ENCODE measurements at regions not wholly inside any gene's neighbourhood (a gene's known extent, or its start where the extent isn't known, plus 50 kb on each side); places are given as distances from the start of the nearest gene placed in this dataset.

DNA sequence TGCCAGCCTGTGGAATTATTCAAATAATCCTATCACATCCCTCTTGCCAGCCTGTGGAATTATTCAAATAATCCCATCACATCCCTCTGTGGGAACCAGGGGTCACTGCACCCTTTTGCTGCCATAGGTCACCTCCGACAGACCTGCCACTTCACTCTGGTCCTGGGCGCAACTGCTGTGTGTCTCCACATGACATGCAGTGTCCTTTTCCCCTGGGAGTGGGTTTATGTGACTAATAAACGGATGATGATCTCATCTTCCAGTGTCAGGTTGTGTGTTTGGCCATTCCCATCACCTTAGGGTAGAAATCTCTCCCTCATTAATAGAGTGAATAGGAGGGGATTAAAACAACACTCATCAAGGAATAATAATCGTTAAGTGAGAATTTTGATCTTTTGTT, 603.6 kb upstream of the NR2F2 start:
- DNase-seq (ENCODE audit: insufficient read length, low spot score), result no peak
- TF ChIP-seq TAF1 (IDR thresholded peaks at IDR 0.05; ENCODE audit: low read depth, low read length), result no peak
- no peak for TF ChIP-seq POU2F2 (IDR thresholded peaks at IDR 0.05; ENCODE audit: low read depth, low read length)
- FAIRE-seq, result peak; percentile 23

DNA sequence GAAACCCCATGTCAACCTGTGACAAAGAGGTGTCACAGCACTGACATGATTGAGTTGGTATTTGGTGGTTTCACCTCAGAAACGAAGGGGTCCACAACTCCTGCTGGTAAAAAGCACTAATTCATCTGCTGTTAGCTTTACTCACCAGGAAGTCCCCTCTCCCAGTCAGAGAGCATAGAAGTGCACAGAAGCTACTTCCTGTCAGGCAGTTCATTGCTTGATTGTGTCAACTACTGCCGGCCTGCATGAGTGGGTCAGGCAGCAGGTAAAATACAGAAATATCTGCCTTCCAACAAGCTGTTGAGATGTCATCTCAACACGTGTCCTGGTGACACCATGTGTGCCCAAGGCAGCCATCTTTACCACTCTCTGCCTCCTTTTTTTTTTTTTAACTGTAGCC, 596.6 kb upstream of the NR2F2 start:
- FAIRE-seq (no peak), DNase-seq (ENCODE audit: insufficient read length, low spot score) (no peak)
- TF ChIP-seq TAF1 (IDR thresholded peaks at IDR 0.05; ENCODE audit: low read depth, low read length) (no peak), POU2F2 (IDR thresholded peaks at IDR 0.05; ENCODE audit: low read depth, low read length) (no peak), POLR2A (IDR thresholded peaks at IDR 0.05; ENCODE audit: low read depth, low read length) (no peak), PAX5 (IDR thresholded peaks at IDR 0.05; ENCODE audit: insufficient read depth, low read length, severe bottlenecking) (no peak), SPI1 (IDR thresholded peaks at IDR 0.05; ENCODE audit: low read depth, low read length) (no peak), POLR2AphosphoS5 (IDR thresholded peaks at IDR 0.05; ENCODE audit: low read depth, low read length) (no peak)

DNA sequence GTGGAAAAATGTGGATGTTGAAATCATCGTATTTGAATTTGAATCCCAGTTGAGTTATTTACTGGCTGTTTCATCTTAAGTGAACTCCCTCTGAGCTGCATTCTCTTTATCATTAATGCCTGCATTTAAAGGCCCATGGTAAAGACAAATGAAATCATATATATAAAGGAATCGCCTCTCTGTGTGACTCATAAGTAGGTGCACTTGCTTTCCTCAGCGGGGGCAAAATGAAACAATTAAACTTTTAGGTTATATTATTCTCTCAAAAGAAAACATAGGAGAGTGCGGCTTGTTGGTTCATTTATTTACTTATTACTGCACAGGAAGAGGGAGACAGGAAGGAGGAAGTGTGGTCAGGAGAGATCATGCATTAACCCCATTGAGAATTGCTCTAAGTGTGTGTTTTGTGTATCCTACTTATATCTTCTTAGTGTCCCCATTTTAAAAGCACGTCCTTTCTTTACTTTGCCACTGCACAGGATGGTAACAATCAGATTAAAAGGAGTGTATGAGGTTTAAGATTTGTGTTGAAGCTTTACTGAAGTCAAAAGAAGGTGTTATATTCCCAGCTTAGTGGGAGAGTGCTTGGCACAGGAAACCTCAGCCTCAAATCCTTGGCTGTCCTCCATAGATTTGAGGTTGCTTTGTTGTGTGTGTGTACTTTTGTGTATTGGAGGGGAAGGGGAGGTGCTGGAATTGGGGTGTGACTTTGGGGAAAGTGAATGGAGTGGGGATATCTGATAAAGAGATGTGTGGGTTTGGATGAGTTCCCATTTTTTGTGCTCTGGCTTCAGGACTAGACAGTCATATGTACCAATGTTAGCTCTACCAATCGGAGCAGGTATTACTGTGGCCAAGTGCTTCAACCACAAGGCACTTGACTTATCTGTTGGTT, 595.8 kb upstream of the NR2F2 start:
- FAIRE-seq, result no peak
- TF ChIP-seq POU2F2 (IDR thresholded peaks at IDR 0.05; ENCODE audit: low read depth, low read length) (no peak), SPI1 (IDR thresholded peaks at IDR 0.05; ENCODE audit: low read depth, low read length) (no peak), PAX5 (IDR thresholded peaks at IDR 0.05; ENCODE audit: insufficient read depth, low read length, severe bottlenecking) (no peak), TAF1 (IDR thresholded peaks at IDR 0.05; ENCODE audit: low read depth, low read length) (no peak), POLR2AphosphoS5 (IDR thresholded peaks at IDR 0.05; ENCODE audit: low read depth, low read length) (no peak), POLR2A (IDR thresholded peaks at IDR 0.05; ENCODE audit: low read depth, low read length) (no peak)
- no peak for DNase-seq (ENCODE audit: insufficient read length, low spot score)

DNA sequence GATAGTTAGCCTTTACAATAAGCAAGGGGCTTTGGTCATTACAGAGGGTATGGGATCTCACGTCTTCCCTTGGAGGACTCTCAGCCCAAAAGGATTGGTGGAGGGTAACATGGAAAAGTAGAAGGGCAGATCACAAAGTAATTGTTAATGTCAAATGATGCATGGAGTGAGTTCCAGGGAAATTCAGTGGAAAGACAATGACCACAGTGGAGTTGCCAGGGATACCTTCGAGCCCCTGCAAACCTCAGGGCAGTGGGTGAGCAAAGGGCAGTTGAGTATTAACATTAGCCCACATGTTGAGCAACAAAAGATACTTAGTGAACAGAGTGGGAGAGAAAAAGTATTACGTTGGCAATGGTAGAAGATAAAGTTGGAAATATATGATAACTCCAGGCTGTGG, 593.4 kb upstream of the NR2F2 start:
- DNase-seq (ENCODE audit: insufficient read length, low spot score) (no peak), FAIRE-seq (no peak)
- TF ChIP-seq SPI1 (IDR thresholded peaks at IDR 0.05; ENCODE audit: low read depth, low read length) (no peak), TAF1 (IDR thresholded peaks at IDR 0.05; ENCODE audit: low read depth, low read length) (no peak), POLR2A (IDR thresholded peaks at IDR 0.05; ENCODE audit: low read depth, low read length) (no peak), PAX5 (IDR thresholded peaks at IDR 0.05; ENCODE audit: insufficient read depth, low read length, severe bottlenecking) (no peak), POLR2AphosphoS5 (IDR thresholded peaks at IDR 0.05; ENCODE audit: low read depth, low read length) (no peak), POU2F2 (IDR thresholded peaks at IDR 0.05; ENCODE audit: low read depth, low read length) (no peak)

DNA sequence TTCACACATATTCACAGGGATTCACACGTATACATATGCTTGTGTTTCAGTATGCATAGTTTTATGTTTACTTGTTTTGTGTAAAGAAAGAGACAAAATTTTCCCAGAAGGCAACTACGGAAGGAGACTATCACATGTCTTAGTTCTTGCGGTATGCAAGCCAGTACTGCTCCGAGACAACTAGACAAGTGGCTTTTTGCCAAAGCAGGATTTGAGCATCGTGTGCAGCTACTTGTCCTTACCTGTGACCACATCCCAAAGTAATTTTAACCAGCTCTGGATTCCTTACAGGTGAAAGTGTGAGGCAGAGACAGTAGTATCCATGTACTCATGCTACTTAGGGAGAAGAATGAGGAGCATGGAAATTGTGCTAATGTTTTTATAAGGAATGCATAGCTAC, 591.4 kb upstream of the NR2F2 start:
- FAIRE-seq (no peak), DNase-seq (ENCODE audit: insufficient read length, low spot score) (no peak)
- TF ChIP-seq TAF1 (IDR thresholded peaks at IDR 0.05; ENCODE audit: low read depth, low read length), result no peak
- no peak for TF ChIP-seq PAX5 (IDR thresholded peaks at IDR 0.05; ENCODE audit: insufficient read depth, low read length, severe bottlenecking)
- no peak for TF ChIP-seq POLR2AphosphoS5 (IDR thresholded peaks at IDR 0.05; ENCODE audit: low read depth, low read length)
- TF ChIP-seq POLR2A (IDR thresholded peaks at IDR 0.05; ENCODE audit: low read depth, low read length), result no peak
- no peak for TF ChIP-seq POU2F2 (IDR thresholded peaks at IDR 0.05; ENCODE audit: low read depth, low read length)
- TF ChIP-seq SPI1 (IDR thresholded peaks at IDR 0.05; ENCODE audit: low read depth, low read length), result no peak

DNA sequence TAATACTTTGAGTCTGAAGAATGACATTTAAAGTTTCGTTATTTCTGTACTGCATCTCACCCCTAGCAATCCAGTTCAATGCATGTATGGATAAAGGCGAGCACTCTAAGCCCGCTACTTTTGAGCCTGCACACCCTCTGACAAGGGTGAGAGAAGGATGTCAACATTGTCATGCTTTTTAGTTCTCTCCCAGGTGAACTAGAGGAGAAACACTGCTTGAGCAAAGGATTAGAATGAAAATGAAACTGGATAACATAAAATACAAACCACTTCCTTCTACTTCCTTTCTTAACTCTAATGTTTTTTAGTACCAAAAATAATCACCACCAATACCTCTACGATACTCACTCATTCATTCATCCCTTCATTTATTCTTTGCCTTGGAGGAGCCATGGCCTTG, 588.7 kb upstream of the NR2F2 start:
- DNase-seq (ENCODE audit: insufficient read length, low spot score) (no peak), FAIRE-seq (peak; percentile 50)
- no peak for TF ChIP-seq PAX5 (IDR thresholded peaks at IDR 0.05; ENCODE audit: insufficient read depth, low read length, severe bottlenecking)
- TF ChIP-seq SPI1 (IDR thresholded peaks at IDR 0.05; ENCODE audit: low read depth, low read length), result 0 out of 2 replicates have a peak, but pooled peaks have one; percentile 13

DNA sequence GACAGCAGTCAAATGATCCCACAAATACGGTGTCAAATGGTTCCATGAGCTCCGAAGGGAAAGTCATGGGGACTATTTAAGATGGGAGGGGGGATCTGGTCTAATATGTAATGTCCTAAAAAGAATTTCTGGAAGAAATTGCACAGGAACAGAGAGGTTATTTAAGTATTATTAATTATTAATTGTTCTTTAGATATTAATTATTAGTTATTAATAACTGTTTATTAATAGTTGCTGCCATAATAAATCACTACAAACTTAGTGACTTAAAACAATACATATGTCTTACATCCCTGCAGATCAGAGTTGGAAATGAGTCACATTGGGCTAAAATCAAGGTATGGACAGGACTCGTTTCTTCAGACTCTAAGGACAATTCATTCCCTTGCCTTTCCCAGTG, 588.2 kb upstream of the NR2F2 start:
- FAIRE-seq (no peak), DNase-seq (ENCODE audit: insufficient read length, low spot score) (no peak)
- TF ChIP-seq POU2F2 (IDR thresholded peaks at IDR 0.05; ENCODE audit: low read depth, low read length) (no peak), TAF1 (IDR thresholded peaks at IDR 0.05; ENCODE audit: low read depth, low read length) (no peak), POLR2A (IDR thresholded peaks at IDR 0.05; ENCODE audit: low read depth, low read length) (no peak), SPI1 (IDR thresholded peaks at IDR 0.05; ENCODE audit: low read depth, low read length) (no peak), POLR2AphosphoS5 (IDR thresholded peaks at IDR 0.05; ENCODE audit: low read depth, low read length) (no peak), PAX5 (IDR thresholded peaks at IDR 0.05; ENCODE audit: insufficient read depth, low read length, severe bottlenecking) (no peak)

DNA sequence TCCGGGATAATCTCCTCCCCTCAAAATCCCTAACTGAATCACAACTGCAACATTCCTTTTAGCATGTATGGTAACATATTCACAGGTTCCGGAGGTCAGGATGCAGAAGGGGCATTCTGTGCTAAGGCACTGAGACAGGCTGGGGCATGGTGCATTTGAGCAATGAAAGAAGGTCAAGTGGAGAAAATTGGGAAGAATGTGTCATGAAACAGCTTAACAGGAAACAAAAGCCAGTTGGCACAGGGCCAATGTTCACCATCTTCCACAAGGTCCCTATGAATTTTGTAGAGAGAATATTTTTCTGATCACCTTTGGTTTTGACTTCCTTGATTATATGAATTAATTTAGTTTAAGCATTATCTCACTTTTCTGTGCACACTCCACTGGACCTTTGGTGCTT, 587.7 kb upstream of the NR2F2 start:
- FAIRE-seq (no peak), DNase-seq (ENCODE audit: insufficient read length, low spot score) (no peak)
- TF ChIP-seq POU2F2 (IDR thresholded peaks at IDR 0.05; ENCODE audit: low read depth, low read length) (no peak), POLR2A (IDR thresholded peaks at IDR 0.05; ENCODE audit: low read depth, low read length) (no peak), SPI1 (IDR thresholded peaks at IDR 0.05; ENCODE audit: low read depth, low read length) (no peak)

DNA sequence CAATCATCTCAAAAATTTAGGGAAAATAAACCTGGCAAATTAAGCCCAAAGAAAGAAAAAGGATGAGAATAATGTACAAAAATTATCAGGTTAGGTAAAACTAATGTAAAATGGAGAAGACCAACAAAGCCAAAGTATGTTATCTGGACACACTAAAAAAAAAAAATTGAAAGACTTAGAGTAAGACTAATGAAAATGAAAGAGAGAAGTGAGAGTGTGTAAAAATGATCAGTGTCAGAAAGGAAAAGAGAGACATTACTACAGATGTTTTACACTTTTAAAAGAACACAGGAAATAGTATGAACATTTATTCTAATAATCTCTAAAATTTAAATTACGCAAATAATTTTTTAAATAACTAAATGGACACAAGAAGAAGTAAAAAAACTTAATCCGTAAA, 573.3 kb upstream of the NR2F2 start:
- FAIRE-seq (no peak), DNase-seq (ENCODE audit: insufficient read length, low spot score) (no peak)
- TF ChIP-seq PAX5 (IDR thresholded peaks at IDR 0.05; ENCODE audit: insufficient read depth, low read length, severe bottlenecking), result no peak
- no peak for TF ChIP-seq TAF1 (IDR thresholded peaks at IDR 0.05; ENCODE audit: low read depth, low read length)
- no peak for TF ChIP-seq POLR2A (IDR thresholded peaks at IDR 0.05; ENCODE audit: low read depth, low read length)
- TF ChIP-seq POLR2AphosphoS5 (IDR thresholded peaks at IDR 0.05; ENCODE audit: low read depth, low read length), result no peak
- 0 out of 2 replicates have a peak, but pooled peaks have one; percentile 2 for TF ChIP-seq SPI1 (IDR thresholded peaks at IDR 0.05; ENCODE audit: low read depth, low read length)
- no peak for TF ChIP-seq POU2F2 (IDR thresholded peaks at IDR 0.05; ENCODE audit: low read depth, low read length)

DNA sequence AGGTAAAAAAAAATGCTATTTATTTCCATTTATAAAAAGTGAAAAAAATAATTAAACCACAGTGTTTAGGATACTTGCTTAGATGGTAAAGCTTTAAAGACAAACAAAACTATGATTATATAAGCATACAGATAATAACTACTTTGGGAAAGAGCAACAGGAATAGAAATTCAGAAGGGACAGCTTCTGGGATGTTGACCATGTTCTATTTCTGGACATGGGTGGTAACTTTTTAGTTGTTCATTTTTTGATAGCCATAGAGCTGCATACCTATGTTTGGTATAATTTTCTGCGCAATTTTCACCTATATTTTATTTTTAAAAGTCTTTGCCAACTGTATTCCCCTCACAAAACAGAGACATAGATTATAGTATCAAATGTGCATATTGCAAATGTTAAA, 572.0 kb upstream of the NR2F2 start:
- TF ChIP-seq POLR2AphosphoS5 (IDR thresholded peaks at IDR 0.05; ENCODE audit: low read depth, low read length) (no peak), TAF1 (IDR thresholded peaks at IDR 0.05; ENCODE audit: low read depth, low read length) (no peak), POU2F2 (IDR thresholded peaks at IDR 0.05; ENCODE audit: low read depth, low read length) (no peak), POLR2A (IDR thresholded peaks at IDR 0.05; ENCODE audit: low read depth, low read length) (no peak), SPI1 (IDR thresholded peaks at IDR 0.05; ENCODE audit: low read depth, low read length) (no peak), PAX5 (IDR thresholded peaks at IDR 0.05; ENCODE audit: insufficient read depth, low read length, severe bottlenecking) (no peak)
- no peak for DNase-seq (ENCODE audit: insufficient read length, low spot score)
- FAIRE-seq, result no peak

Data from GM12891 (cell line).